ENCODE measurements at regions not wholly inside any gene's neighbourhood (a gene's known extent, or its start where the extent isn't known, plus 50 kb on each side); places are given as distances from the start of the nearest gene placed in this dataset.

- TF ChIP-seq CTCF (IDR thresholded peaks at IDR 0.05; ENCODE audit: low read depth, low read length): no peak
- Histone ChIP-seq H3K27me3 (ENCODE audit: control insufficient read depth, insufficient read depth, low read length) (no peaks in the 10 kb centered on the region), H3K27ac (ENCODE audit: low read depth, low read length) (no peak overlapping the region), H3K9me3 (ENCODE audit: control insufficient read depth, insufficient read depth, low read length) (peaks cover 9% of the 10 kb centered on the region), H3K4me3 (ENCODE audit: low read depth, low read length) (no peak overlapping the region)
- DNase-seq (ENCODE audit: low read depth, low spot score): no peak
- CTCF ChIA-PET: no interaction called here
- POLR2A ChIA-PET: no interaction called here
Observed at GRCh38 chr2:117555965-117556364, 258.5 kb upstream of the DDX18 start.

DNA sequence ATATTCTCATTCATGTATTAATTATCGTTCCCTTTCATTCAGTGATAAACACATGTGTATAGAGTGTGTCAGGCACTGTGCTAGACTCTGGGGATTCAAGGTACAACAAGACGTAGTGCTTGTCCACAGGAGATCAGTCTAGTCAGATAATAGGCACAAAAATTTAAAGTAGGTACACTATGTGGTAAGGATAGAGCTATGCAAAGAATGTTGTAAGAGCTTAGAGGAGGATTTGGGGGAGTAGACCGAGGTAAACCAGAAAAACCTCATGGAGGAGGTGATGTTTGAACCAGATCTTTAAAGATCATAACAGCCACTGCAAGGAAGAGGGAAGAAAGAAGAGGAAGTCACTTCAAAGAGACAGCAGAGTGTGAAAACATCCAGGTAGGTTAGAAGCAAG is 256.9 kb upstream of the DDX18 start:
- no peak for DNase-seq (ENCODE audit: low read depth, low spot score)
- no peak overlapping the region for H3K4me3 ChIP-seq (ENCODE audit: low read depth, low read length)
- H3K27ac ChIP-seq (ENCODE audit: low read depth, low read length): no peak overlapping the region
- no peak for TF ChIP-seq CTCF (IDR thresholded peaks at IDR 0.05; ENCODE audit: low read depth, low read length)
- H3K27me3 ChIP-seq (ENCODE audit: control insufficient read depth, insufficient read depth, low read length): no peaks in the 10 kb centered on the region
- peaks cover 9% of the 10 kb centered on the region for H3K9me3 ChIP-seq (ENCODE audit: control insufficient read depth, insufficient read depth, low read length)
- ChIA-PET POLR2A (no interaction called here), CTCF (no interaction called here)

DNA sequence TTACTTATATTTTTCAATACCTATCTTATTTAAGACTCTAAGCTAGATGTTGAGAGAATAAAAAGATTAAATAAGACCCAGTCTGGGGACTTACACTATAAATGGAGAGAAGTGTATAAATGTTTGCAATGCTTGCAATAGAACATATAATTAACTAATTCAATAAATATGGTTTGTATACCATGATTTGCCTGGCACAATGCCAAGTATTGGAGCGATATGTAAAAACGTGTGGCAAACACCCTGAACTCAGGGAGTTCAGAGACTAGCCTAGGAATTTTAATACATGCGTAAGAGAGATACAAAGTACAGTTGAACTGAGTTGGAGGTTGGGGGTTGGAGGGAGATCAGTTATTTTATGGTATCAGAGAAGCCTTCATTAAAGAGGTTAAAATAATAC is 251.8 kb upstream of the DDX18 start:
- TF ChIP-seq CTCF (IDR thresholded peaks at IDR 0.05; ENCODE audit: low read depth, low read length): no peak
- Histone ChIP-seq H3K27me3 (ENCODE audit: control insufficient read depth, insufficient read depth, low read length) (no peaks in the 10 kb centered on the region), H3K4me3 (ENCODE audit: low read depth, low read length) (no peak overlapping the region), H3K27ac (ENCODE audit: low read depth, low read length) (no peak overlapping the region), H3K9me3 (ENCODE audit: control insufficient read depth, insufficient read depth, low read length) (peaks cover 3% of the 10 kb centered on the region; the same call in 1 of the 2 replicates)
- DNase-seq (ENCODE audit: low read depth, low spot score): no peak
- ChIA-PET POLR2A (no interaction called here), CTCF (no interaction called here)

- no peak overlapping the region for H3K4me3 ChIP-seq (ENCODE audit: low read depth, low read length)
- TF ChIP-seq CTCF (IDR thresholded peaks at IDR 0.05; ENCODE audit: low read depth, low read length): no peak
- DNase-seq (ENCODE audit: low read depth, low spot score): no peak
- ChIA-PET POLR2A (no interaction called here), CTCF (no interaction called here)
- no peak overlapping the region for H3K27ac ChIP-seq (ENCODE audit: low read depth, low read length)
- peaks cover 23% of the 10 kb centered on the region for H3K9me3 ChIP-seq (ENCODE audit: control insufficient read depth, insufficient read depth, low read length)
- H3K27me3 ChIP-seq (ENCODE audit: control insufficient read depth, insufficient read depth, low read length): no peaks in the 10 kb centered on the region
Observed at GRCh38 chr2:117571590-117572349, 242.7 kb upstream of the DDX18 start.

DNA sequence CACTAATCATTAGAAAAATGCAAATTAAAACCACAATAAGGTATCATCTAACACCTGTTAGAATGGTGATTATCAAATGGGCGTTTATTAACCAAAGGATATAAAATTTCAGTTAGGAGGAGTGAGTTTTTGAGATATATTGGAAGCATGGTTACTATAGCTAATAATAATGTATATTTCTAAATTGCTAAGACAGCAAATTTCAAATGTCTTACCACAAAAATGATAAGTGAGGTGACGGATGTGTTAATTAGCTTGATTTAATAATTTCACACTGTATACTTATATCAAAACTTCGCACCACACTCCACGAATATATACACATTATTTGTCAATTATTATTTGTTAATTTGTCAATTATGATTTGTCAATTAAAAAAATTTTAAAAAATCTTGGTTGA is 227.2 kb upstream of the DDX18 start:
- no peaks in the 10 kb centered on the region for H3K27me3 ChIP-seq (ENCODE audit: control insufficient read depth, insufficient read depth, low read length)
- no peaks in the 10 kb centered on the region; the same call in 1 of the 2 replicates for H3K9me3 ChIP-seq (ENCODE audit: control insufficient read depth, insufficient read depth, low read length)
- no peak for DNase-seq (ENCODE audit: low read depth, low spot score)
- H3K27ac ChIP-seq (ENCODE audit: low read depth, low read length): no peak overlapping the region
- ChIA-PET CTCF (no interaction called here), POLR2A (no interaction called here)
- no peak overlapping the region for H3K4me3 ChIP-seq (ENCODE audit: low read depth, low read length)
- TF ChIP-seq CTCF (IDR thresholded peaks at IDR 0.05; ENCODE audit: low read depth, low read length): no peak

All from AG04450 (cell line).